ENCODE measurements at regions not wholly inside any gene's neighbourhood (a gene's known extent, or its start where the extent isn't known, plus 50 kb on each side); places are given as distances from the start of the nearest gene placed in this dataset.

- no peak for TF ChIP-seq CEBPB (IDR thresholded peaks at IDR 0.05)
- TF ChIP-seq TAF1 (IDR thresholded peaks at IDR 0.05; ENCODE audit: low read depth): no peak
- no peak for TF ChIP-seq NFIC (IDR thresholded peaks at IDR 0.05)
- no peak for TF ChIP-seq REST (IDR thresholded peaks at IDR 0.05; ENCODE audit: low read depth)
- TF ChIP-seq EP300 (IDR thresholded peaks at IDR 0.05; ENCODE audit: borderline replicate concordance): no peak
- no peak for TF ChIP-seq MAX (IDR thresholded peaks at IDR 0.05)
Measured at GRCh38 chr4:55176497-55176896, 51.1 kb upstream of the KDR start.

Data from Ishikawa (cell line).